HCT116 (cell line): ENCODE measurements at regions not wholly inside any gene's neighbourhood (a gene's known extent, or its start where the extent isn't known, plus 50 kb on each side); places are given as distances from the start of the nearest gene placed in this dataset.

Experiments used
- ATAC-seq: fragments of 200-7000 bp; cut with Tn5 transposase; 2 replicates; pipeline ENCODE4 v1.9.1; 2020; ENCODE audit warnings: mild to moderate bottlenecking, moderate library complexity
- BruUV-seq: library from RNA; stranded (reverse); fragments of 400-500 nt; replicated peaks from 2 replicates; lab custom pipeline; 2021; lab: Mats Ljungman, UMichigan
- CTCF ChIA-PET: fragments of 300-600 bp; sonication (Branson Sonifier 250); formaldehyde crosslinking; loops from one replicate; lab custom pipeline; 2021; ENCODE audit warnings: antibody characterized with exemption; lab: Charles Lee
- POLR2A ChIA-PET: fragments of 300-600, 350-600 bp; sonication (Branson Sonifier 250); formaldehyde crosslinking; loops from one replicate; lab custom pipeline; 2021; ENCODE audit warnings: antibody characterized with exemption; lab: Charles Lee
- RAD21 ChIA-PET, 2 experiments: fragments of 300-600 bp; sonication (Branson Sonifier 250); formaldehyde crosslinking; loops; one replicate each; lab custom pipeline; 2023; ENCODE audit warnings: low total read pairs in 2 of 2; ENCODE audit not compliant: uncharacterized antibody in 2 of 2, unreplicated experiment in 2 of 2, low non-redundant PET in 1 of 2; lab: Charles Lee
- DNase-seq: peaks from one replicate; pipeline ENCODE4 v3.0.0-alpha.2; 2010; ENCODE audit warnings: low read depth, low spot score
- H2AFZ ChIP-seq: fragments of 200-600 bp; shearing (Covaris generic), sonication (generic); 2 replicates; pipeline ENCODE4 v1.6.1; 2017; ENCODE audit warnings: low read depth, mixed run types, mixed read lengths, antibody characterized with exemption, low read length; ENCODE audit not compliant: poor library complexity, severe bottlenecking
- H3K27ac ChIP-seq: 2 replicates; pipeline ENCODE4 v1.5.1; 2012; ENCODE audit warnings: low read depth, low read length
- H3K27me3 ChIP-seq: fragments of 200-600 bp; sonication (generic); 2 replicates; pipeline ENCODE4 v1.6.1; 2016; ENCODE audit warnings: mixed run types, low read length, mixed read lengths; ENCODE audit not compliant: insufficient read depth
- H3K36me3 ChIP-seq, 2 experiments: fragments of 200-500 bp in 1 of 2; fragments of 200-600 bp in 1 of 2; sonication (Bioruptor generic) in 1 of 2; sonication (generic) in 1 of 2; 2 replicates each; pipeline versions ENCODE4 v1.5.1 to v1.6.1; 2014 to 2016; ENCODE audit warnings: low read length in 2 of 2, inconsistent platforms in 1 of 2, mixed read lengths in 1 of 2, mixed run types in 1 of 2; ENCODE audit not compliant: insufficient read depth in 2 of 2, control insufficient read depth in 1 of 2
- H3K4me1 ChIP-seq, 2 experiments: fragments of 200-600 bp in 1 of 2; sonication (generic) in 1 of 2; 2 replicates each; pipeline versions ENCODE4 v1.5.1 to v1.6.1; 2012 to 2017; ENCODE audit warnings: low read length in 2 of 2, inconsistent platforms in 1 of 2, mild to moderate bottlenecking in 1 of 2, mixed read lengths in 1 of 2, mixed run types in 1 of 2, moderate library complexity in 1 of 2; ENCODE audit not compliant: insufficient read depth in 2 of 2, control insufficient read depth in 1 of 2
- H3K4me2 ChIP-seq: fragments of 200-600 bp; sonication (generic); 2 replicates; pipeline ENCODE4 v1.6.1; 2017; ENCODE audit warnings: mixed run types, low read length, mixed read lengths
- H3K4me3 ChIP-seq, 2 experiments: fragments of 200-600 bp in 1 of 2; sonication (generic) in 1 of 2; replicated peaks in 1 of 2; 2 replicates each; pipeline ENCODE4 v1.5.1; 2011 to 2016; ENCODE audit warnings: low read length in 2 of 2, control low read depth in 1 of 2, low read depth in 1 of 2, mild to moderate bottlenecking in 1 of 2, mixed read lengths in 1 of 2, mixed run types in 1 of 2
- H3K79me2 ChIP-seq: fragments of 200-600 bp; sonication (generic); 2 replicates; pipeline ENCODE4 v1.6.1; 2017; ENCODE audit warnings: mild to moderate bottlenecking, mixed run types, low read length, moderate library complexity, mixed read lengths; ENCODE audit not compliant: insufficient read depth
- H3K9ac ChIP-seq: fragments of 200-600 bp; sonication (generic); 2 replicates; pipeline ENCODE4 v1.6.1; 2016; ENCODE audit warnings: low read length, mixed read lengths
- H3K9me2 ChIP-seq: fragments of 200-600 bp; sonication (generic), shearing (Covaris generic); 2 replicates; pipeline ENCODE4 v1.6.1; 2017; ENCODE audit warnings: mixed run types, mild to moderate bottlenecking, moderate library complexity; ENCODE audit not compliant: insufficient read depth
- H3K9me3 ChIP-seq, 2 experiments: fragments of 200-500 bp in 1 of 2; fragments of 200-600 bp in 1 of 2; sonication (Bioruptor generic) in 1 of 2; sonication (generic) in 1 of 2; 2 replicates each; pipeline ENCODE4 v1.6.1; 2014 to 2017; ENCODE audit warnings: low read length in 2 of 2, mixed read lengths in 2 of 2, inconsistent platforms in 1 of 2, low read depth in 1 of 2, mild to moderate bottlenecking in 1 of 2, mixed run types in 1 of 2, moderate library complexity in 1 of 2; ENCODE audit not compliant: control insufficient read depth in 1 of 2, insufficient read depth in 1 of 2
- H4K20me1 ChIP-seq: fragments of 200-600 bp; sonication (generic), shearing (Covaris generic); 2 replicates; pipeline ENCODE4 v1.6.1; 2017; ENCODE audit warnings: mixed run types, mild to moderate bottlenecking, moderate library complexity; ENCODE audit not compliant: insufficient read depth
- CTCF ChIP-seq, 3 experiments: fragments of 200-600 bp in 1 of 3; sonication (generic) in 1 of 3; IDR thresholded peaks in 2 of 3; conservative IDR thresholded peaks in 1 of 3; 2 replicates each; pipeline ENCODE4 v1.5.1; 2012 to 2017; ENCODE audit warnings: low read depth in 2 of 3, low read length in 2 of 3, antibody characterized with exemption in 1 of 3, borderline replicate concordance in 1 of 3, control low read depth in 1 of 3, mild to moderate bottlenecking in 1 of 3, mixed read lengths in 1 of 3, mixed run types in 1 of 3, moderate library complexity in 1 of 3; ENCODE audit not compliant: insufficient read depth in 1 of 3
- ELF1 ChIP-seq: IDR thresholded peaks from 2 replicates; pipeline ENCODE4 v1.6.1; 2012; ENCODE audit warnings: low read depth, borderline replicate concordance
- EZH2 ChIP-seq: fragments of 200-600 bp; sonication (generic); IDR thresholded peaks from 2 replicates; pipeline ENCODE4 v1.6.1; 2017; ENCODE audit warnings: antibody characterized with exemption, mixed run types
- POLR2A ChIP-seq: IDR thresholded peaks from 2 replicates; pipeline ENCODE4 v1.7.0; 2011; ENCODE audit warnings: borderline replicate concordance; ENCODE audit not compliant: insufficient read depth, insufficient read length; ENCODE audit errors: extremely low read depth
- POLR2AphosphoS5 ChIP-seq: IDR thresholded peaks from 2 replicates; pipeline ENCODE4 v1.6.1; 2011; ENCODE audit warnings: mild to moderate bottlenecking, low read depth, low read length, moderate library complexity
- RAD21 ChIP-seq: IDR thresholded peaks from 2 replicates; pipeline ENCODE4 v1.6.1; 2012; ENCODE audit warnings: low read depth, mild to moderate bottlenecking
- REST ChIP-seq: IDR thresholded peaks from 2 replicates; pipeline ENCODE4 v1.6.1; 2012; ENCODE audit warnings: low read depth
- SRF ChIP-seq: IDR thresholded peaks from 2 replicates; pipeline ENCODE4 v1.6.1; 2012; ENCODE audit warnings: low read depth
- YY1 ChIP-seq: IDR thresholded peaks from 2 replicates; pipeline ENCODE4 v1.6.1; 2011; ENCODE audit warnings: low read length, low read depth, moderate library complexity, mild to moderate bottlenecking; ENCODE audit not compliant: insufficient replicate concordance; ENCODE audit errors: extremely low read depth
- ZBTB33 ChIP-seq: IDR thresholded peaks from 2 replicates; pipeline ENCODE4 v1.6.1; 2011; ENCODE audit warnings: mild to moderate bottlenecking, low read length, moderate library complexity; ENCODE audit not compliant: insufficient replicate concordance; ENCODE audit errors: extremely low read depth
- intact Hi-C: fragments of 100-400 bp; cut with micrococcal nuclease; formaldehyde crosslinking; loops from 2 replicates; pipeline ENCODE4 v1.10.0; 2022

- TF ChIP-seq ZBTB33, result no peak
- no peak for TF ChIP-seq YY1
- H3K9ac ChIP-seq, result no peak overlapping the region
- no peaks in the 10 kb centered on the region for H3K4me1 ChIP-seq
- no peaks in the 10 kb centered on the region for H3K27me3 ChIP-seq
- POLR2A ChIA-PET, result no interaction called here
- H2AFZ ChIP-seq, result no peak overlapping the region
- no peak overlapping the region for H3K4me2 ChIP-seq
- H3K9me2 ChIP-seq, result no peaks in the 10 kb centered on the region
- no peaks in the 10 kb centered on the region for H3K79me2 ChIP-seq
- peaks cover 10 to 16% of the 10 kb centered on the region in 2 experiments; a peak in 2 of 4 replicates for H3K9me3 ChIP-seq
- H3K27ac ChIP-seq, result no peak overlapping the region
- ATAC-seq, result no peak
- H4K20me1 ChIP-seq, result no peaks in the 10 kb centered on the region
- DNase-seq, result no peak
- no peak overlapping the region for H3K4me3 ChIP-seq
- CTCF ChIA-PET, result no interaction called here
- RAD21 ChIA-PET, result no interaction called here
- intact Hi-C loops, result no loop called here
- no TSS peak for BruUV-seq
- no peaks in the 10 kb centered on the region for H3K36me3 ChIP-seq
Measured at GRCh38 chr5:166286832-166287231, 2004.6 kb upstream of the WWC1 start.

GRCh38 chr5:166287866-166288265 is 2003.6 kb upstream of the WWC1 start:
- Histone ChIP-seq H3K4me1 (no peaks in the 10 kb centered on the region), H3K9me2 (no peaks in the 10 kb centered on the region), H3K36me3 (no peaks in the 10 kb centered on the region), H3K4me3 (no peak overlapping the region), H3K27me3 (no peaks in the 10 kb centered on the region), H3K79me2 (no peaks in the 10 kb centered on the region), H2AFZ (no peak overlapping the region), H3K27ac (no peak overlapping the region), H3K9me3 (peaks cover 10 to 16% of the 10 kb centered on the region in 2 experiments; a peak in 2 of 4 replicates), H3K4me2 (no peak overlapping the region), H3K9ac (no peak overlapping the region), H4K20me1 (no peaks in the 10 kb centered on the region)
- ChIA-PET POLR2A (no interaction called here), CTCF (no interaction called here), RAD21 (no interaction called here)
- no peak for DNase-seq
- no TSS peak for BruUV-seq
- TF ChIP-seq RAD21, result no peak
- TF ChIP-seq CTCF (IDR thresholded peaks at IDR 0.05 in 2 of 3, conservative IDR thresholded peaks at IDR 0.05 in 1 of 3; ENCODE audit: borderline replicate concordance in 1 of 3, insufficient read depth in 1 of 3, low read depth in 2 of 3, low read length in 2 of 3), result no peak
- no peak for TF ChIP-seq SRF
- TF ChIP-seq REST, result no peak
- no peak for TF ChIP-seq POLR2AphosphoS5
- TF ChIP-seq YY1, result no peak
- no peak for TF ChIP-seq POLR2A
- no peak for TF ChIP-seq ELF1
- TF ChIP-seq EZH2, result no peak
- intact Hi-C loops, result no loop called here
- no peak for ATAC-seq
